ENCODE measurements at regions not wholly inside any gene's neighbourhood (a gene's known extent, or its start where the extent isn't known, plus 50 kb on each side); places are given as distances from the start of the nearest gene placed in this dataset.
"Not testable (repeated sequence)": the region's sequence is repeated elsewhere in the genome, so short reads cannot be mapped to it uniquely, and the experiment has no call there.

DNA sequence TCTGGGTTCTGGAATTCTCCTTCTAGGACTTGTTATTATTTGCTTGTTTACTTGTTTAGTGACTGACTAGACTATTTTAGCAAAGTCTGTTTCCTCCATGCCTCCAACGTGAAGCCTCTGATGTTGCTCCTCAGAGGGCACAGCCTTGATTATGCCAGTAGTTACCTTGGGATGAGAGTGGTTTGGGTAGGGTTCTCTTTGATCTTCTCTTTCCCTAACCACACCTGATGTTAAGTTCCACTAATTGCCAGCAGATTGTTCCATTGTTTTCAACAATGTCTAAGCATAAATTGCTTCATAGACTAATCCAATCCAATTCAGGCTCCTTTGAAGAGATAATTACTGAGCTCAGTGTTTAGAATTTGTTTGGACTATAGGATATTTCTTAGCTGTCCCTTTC is 352.7 kb upstream of the DIPK2B start:
- no peak overlapping the region for H3K27ac ChIP-seq (ENCODE audit: low read depth)
- no peaks in the 10 kb centered on the region for H3K36me3 ChIP-seq (ENCODE audit: insufficient read depth)
- WGBS: 74% methylated on average over 1 of the region's 1 CpG
- no peak for DNase-seq (ENCODE audit: extremely low spot score)
- H3K4me3 ChIP-seq (ENCODE audit: low read depth, low read length): no peak overlapping the region
- no peaks in the 10 kb centered on the region for H3K4me1 ChIP-seq (ENCODE audit: insufficient read depth)

DNA sequence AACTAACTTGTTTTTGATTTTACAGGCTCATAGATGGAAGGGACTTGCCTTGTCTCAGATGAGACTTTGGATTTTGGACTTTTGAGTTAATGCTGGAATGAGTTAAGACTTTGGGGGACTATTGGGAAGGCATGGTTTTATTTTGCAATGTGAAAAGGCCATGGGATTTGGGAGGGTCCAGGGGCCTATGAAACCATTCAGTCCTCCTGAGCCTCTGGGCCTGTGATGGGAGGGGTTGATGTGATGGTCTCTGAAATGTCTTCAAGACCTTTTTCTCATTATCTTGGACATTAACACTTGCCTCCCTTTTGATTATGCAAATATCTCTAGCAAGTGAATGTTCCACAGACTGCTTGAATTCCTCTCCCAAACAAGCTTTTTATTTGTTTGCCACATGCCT is 346.0 kb upstream of the DIPK2B start:
- not testable (repeated sequence) for H3K36me3 ChIP-seq (ENCODE audit: insufficient read depth); H3K4me3 ChIP-seq (ENCODE audit: low read depth, low read length); H3K27ac ChIP-seq (ENCODE audit: low read depth); H3K4me1 ChIP-seq (ENCODE audit: insufficient read depth); DNase-seq (ENCODE audit: extremely low spot score)

DNA sequence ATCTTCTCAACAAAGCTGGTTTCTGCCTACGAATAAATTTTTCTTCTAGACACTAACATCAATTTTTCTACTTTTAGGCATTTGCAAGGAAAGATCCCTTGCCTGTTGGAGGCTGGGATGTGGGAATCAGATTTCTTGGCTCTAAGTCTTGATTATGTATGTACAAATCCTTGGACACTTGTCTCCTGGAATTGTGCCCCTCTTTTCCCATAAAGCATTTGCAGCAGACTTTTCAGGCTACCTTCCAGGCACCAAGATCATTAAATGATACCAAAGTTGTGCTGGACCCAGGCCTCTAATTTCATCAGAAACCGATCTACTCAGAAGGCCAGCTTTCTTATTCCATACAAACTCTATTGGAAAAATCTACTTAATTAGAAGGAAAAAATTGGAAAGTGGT is 339.5 kb upstream of the DIPK2B start:
- WGBS: 32% methylated on average over 2 of the region's 2 CpGs
- no peak overlapping the region for H3K4me3 ChIP-seq (ENCODE audit: low read depth, low read length)
- no peaks in the 10 kb centered on the region for H3K36me3 ChIP-seq (ENCODE audit: insufficient read depth)
- H3K27ac ChIP-seq (ENCODE audit: low read depth): no peak overlapping the region
- H3K4me1 ChIP-seq (ENCODE audit: insufficient read depth): no peaks in the 10 kb centered on the region
- DNase-seq (ENCODE audit: extremely low spot score): peak; percentile 3

DNA sequence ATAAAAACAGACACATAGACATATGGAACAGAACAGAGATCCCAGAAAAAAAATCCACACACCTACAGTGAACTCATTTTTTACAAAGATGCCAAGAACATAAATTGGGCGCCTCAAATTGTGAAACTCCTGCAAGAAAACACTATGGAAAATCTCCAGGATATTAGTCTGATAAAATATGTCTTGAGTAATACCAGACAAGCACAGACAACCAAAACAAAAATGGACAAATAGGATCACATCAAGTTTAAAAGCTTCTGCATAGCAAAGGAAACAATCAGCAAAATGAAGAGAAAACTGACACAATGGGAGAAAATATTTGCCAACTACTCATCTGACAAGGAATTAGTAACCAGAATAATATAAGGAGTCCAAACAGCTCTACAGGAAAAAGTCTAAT is 337.3 kb upstream of the DIPK2B start:
- DNase-seq (ENCODE audit: extremely low spot score): no peak
- Histone ChIP-seq H3K27ac (ENCODE audit: low read depth) (no peak overlapping the region), H3K36me3 (ENCODE audit: insufficient read depth) (no peaks in the 10 kb centered on the region), H3K4me3 (ENCODE audit: low read depth, low read length) (no peak overlapping the region), H3K4me1 (ENCODE audit: insufficient read depth) (no peaks in the 10 kb centered on the region)
- WGBS: 92% methylated on average over 1 of the region's 1 CpG

DNA sequence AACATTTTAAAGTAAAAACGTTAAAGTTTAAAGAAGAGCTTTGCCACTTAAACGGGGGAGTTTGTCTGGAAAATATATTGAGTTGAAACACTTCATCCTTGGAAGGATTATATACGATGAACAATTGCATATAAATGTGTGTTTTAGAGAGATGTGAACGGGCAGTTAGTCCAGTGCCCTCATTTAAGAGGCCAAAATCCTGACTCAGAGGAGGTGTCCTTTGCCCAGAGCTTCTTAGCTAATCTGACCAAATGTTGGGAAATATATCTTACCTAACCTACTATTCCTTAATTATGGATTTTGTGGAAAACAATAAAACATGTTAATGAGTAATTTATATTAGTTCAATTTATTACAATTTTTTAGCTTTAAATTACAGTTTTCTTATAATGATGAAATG is 327.2 kb upstream of the DIPK2B start:
- DNase-seq (ENCODE audit: extremely low spot score): no peak
- WGBS: 82% methylated on average over 4 of the region's 4 CpGs
- Histone ChIP-seq H3K36me3 (ENCODE audit: insufficient read depth) (no peaks in the 10 kb centered on the region), H3K4me3 (ENCODE audit: low read depth, low read length) (no peak overlapping the region), H3K4me1 (ENCODE audit: insufficient read depth) (no peaks in the 10 kb centered on the region), H3K27ac (ENCODE audit: low read depth) (no peak overlapping the region)

DNA sequence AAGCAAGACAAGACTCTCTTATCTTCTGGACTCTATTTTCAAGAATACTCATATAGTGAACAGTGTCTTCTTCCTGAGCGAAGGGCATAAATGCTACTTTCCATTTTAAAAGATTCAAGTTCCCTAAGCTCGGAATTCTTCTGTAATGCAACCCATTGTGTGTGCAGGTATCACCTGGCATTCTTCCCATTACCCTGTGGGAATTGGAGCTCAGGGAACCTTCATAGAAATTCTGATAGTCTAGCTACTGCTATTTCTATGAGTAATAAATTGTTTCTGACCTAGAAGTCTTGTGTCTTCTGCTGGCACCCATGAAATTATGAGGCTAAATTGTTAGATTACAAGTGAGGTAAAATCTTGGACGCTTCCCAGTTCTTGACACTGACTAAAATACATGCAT is 324.1 kb upstream of the DIPK2B start:
- no peak for DNase-seq (ENCODE audit: extremely low spot score)
- Histone ChIP-seq H3K4me3 (ENCODE audit: low read depth, low read length) (no peak overlapping the region), H3K27ac (ENCODE audit: low read depth) (no peak overlapping the region), H3K4me1 (ENCODE audit: insufficient read depth) (no peaks in the 10 kb centered on the region), H3K36me3 (ENCODE audit: insufficient read depth) (no peaks in the 10 kb centered on the region)
- 93% methylated on average over 3 of the region's 3 CpGs for WGBS

DNA sequence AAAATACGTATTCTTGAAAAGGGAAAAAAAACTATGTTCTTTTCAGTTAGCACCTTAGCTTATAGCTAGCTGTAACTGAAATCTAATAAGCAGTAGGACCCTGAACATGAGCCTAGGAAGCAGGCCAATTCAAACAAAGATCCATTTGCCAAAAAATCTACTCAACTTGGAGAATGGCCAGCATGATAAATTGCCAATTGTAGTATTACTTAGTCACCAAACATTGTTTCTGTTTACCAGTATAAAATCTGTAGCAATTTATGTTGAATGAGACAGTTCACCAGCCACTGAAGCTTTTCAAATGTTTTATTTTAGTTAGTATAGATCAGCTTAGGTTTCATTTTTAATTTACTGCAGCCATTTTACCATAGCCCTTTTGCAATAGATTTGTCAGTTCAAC is 323.6 kb upstream of the DIPK2B start:
- WGBS: 93% methylated on average over 1 of the region's 1 CpG
- Histone ChIP-seq H3K27ac (ENCODE audit: low read depth) (no peak overlapping the region), H3K4me1 (ENCODE audit: insufficient read depth) (no peaks in the 10 kb centered on the region), H3K36me3 (ENCODE audit: insufficient read depth) (no peaks in the 10 kb centered on the region), H3K4me3 (ENCODE audit: low read depth, low read length) (no peak overlapping the region)
- no peak for DNase-seq (ENCODE audit: extremely low spot score)

DNA sequence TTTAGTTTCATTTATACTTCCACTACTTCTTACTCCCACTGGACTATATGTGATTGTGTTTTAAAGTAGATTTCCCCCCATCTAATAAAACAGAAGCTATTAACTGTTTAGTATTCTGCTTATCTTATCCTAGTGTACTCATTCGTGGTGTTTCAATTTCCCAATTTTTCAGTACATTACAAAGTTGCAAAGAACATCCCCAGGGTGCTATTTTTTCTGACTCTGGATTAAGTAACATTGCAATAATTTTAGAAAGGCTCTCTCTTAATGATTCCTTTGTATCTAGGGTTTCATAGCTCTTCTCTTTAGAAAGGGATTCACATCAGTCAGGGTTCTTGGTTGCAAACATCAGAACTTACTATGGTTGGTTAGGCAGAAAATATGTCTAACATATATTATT is 317.9 kb upstream of the DIPK2B start:
- 37% methylated on average over 1 of the region's 1 CpG for WGBS
- no peak overlapping the region for H3K27ac ChIP-seq (ENCODE audit: low read depth)
- H3K4me3 ChIP-seq (ENCODE audit: low read depth, low read length): no peak overlapping the region
- H3K36me3 ChIP-seq (ENCODE audit: insufficient read depth): no peaks in the 10 kb centered on the region
- DNase-seq (ENCODE audit: extremely low spot score): no peak
- H3K4me1 ChIP-seq (ENCODE audit: insufficient read depth): no peaks in the 10 kb centered on the region

DNA sequence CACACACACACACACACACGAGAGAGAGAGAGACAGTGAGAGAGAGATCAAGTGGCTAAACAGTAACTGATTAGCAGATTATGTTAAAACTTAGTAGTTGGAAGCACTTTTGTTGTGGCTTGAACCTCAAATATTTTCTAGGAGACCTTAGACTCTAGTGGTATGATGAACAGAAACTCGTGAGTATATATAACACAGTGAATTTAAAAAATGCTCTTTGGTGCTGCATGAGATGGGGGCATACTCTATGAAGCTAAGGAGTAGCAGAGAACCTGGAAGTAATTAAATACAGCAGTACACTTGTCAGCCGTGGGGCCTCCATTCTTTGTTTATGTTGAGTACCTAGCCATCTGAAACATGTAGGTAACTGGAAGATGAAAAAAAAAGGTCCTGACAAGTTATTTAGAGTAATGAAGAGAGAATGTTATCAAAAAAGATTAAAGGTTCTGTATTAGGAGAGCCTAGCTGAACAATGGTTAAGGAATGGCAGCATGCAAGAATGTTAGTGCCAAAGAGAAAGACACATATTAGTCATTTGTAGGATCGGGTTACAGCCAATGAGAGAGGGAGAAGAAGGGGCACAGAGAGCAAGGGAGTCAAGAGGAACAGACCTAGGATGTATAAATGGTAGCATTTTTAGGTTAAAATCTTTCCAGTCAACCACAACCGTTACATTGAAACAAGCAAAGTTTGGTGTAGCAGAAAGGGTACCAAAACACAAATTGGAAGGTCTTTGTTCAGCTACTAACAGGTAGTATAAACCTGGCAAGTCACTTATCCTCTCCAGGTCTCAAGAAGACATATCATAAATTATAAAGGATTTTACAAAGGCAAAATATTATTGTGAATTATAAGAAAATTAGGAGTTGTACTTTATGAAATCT is 316.7 kb upstream of the DIPK2B start:
- Histone ChIP-seq H3K4me1 (ENCODE audit: insufficient read depth) (no peaks in the 10 kb centered on the region), H3K4me3 (ENCODE audit: low read depth, low read length) (no peak overlapping the region), H3K36me3 (ENCODE audit: insufficient read depth) (no peaks in the 10 kb centered on the region), H3K27ac (ENCODE audit: low read depth) (no peak overlapping the region)
- WGBS: 50% methylated on average over 5 of the region's 5 CpGs
- DNase-seq (ENCODE audit: extremely low spot score): no peak

DNA sequence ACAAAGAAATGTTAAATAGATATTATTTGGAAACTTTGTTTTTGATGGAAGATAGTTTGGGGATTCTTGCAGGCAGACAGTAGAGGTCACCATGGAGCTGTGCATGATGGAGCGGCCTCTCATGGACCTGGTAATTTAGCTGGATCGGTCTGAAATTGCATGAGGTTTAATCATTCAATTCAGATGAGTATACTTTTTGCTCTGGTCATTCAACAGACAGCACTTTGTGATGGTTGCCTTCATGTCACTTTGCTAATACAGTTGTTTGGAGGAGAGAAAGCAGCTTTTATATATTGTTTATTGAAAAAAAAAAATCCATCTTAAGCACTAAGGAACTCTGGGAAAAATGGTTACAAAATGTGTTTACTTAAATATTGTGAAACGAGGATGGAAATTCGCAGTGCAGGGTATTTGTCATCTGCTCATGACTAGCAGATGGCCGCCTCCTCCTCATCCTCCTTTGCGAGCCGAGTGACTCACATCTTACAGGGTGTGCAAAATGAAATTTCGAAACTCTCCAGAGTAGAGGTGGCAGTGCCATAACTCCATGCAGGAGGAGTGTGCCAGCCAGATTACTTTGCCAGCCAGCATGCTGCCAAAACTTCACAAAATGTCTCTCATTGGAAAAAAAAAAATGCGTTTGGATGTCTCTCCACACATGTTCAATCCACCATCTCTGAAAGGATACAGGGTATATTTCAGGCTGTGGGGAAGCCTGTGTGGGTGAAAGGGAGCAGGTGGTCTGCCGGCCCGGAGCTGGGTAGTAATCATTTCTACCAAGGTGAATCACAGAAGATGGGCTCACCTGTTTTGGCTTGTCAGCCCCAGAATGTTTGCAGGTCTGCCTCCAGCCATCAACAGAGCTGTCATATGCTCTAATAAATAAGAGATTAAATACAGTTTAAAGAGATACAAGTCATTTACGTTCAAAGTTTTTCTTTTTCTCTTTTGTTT is 314.9 kb upstream of the DIPK2B start:
- no peaks in the 10 kb centered on the region for H3K36me3 ChIP-seq (ENCODE audit: insufficient read depth)
- no peak for DNase-seq (ENCODE audit: extremely low spot score)
- no peak overlapping the region for H3K27ac ChIP-seq (ENCODE audit: low read depth)
- WGBS: 26% methylated on average over 12 of the region's 12 CpGs
- no peak overlapping the region for H3K4me3 ChIP-seq (ENCODE audit: low read depth, low read length)
- H3K4me1 ChIP-seq (ENCODE audit: insufficient read depth): no peaks in the 10 kb centered on the region

DNA sequence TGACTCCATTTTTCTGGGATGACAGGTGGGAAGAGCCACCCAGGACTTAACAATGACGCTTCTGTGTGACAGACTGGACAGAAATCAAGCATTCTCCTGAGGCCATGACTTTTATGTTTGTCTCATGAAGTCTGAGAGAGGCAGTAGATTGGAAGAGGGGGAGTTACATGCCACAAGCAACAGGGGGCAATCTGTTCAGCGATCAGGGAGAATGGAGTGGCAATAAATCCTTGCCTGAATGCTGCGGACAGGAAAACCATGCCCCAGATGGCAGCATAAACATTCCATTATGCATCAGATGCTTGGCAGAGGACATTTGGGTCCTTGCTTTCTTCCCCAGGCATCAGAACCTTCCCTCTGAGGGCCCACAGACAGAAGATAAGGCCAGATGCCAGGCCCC is 312.4 kb upstream of the DIPK2B start:
- no peak for DNase-seq (ENCODE audit: extremely low spot score)
- no peak overlapping the region for H3K4me3 ChIP-seq (ENCODE audit: low read depth, low read length)
- H3K36me3 ChIP-seq (ENCODE audit: insufficient read depth): no peaks in the 10 kb centered on the region
- 61% methylated on average over 3 of the region's 3 CpGs for WGBS
- no peaks in the 10 kb centered on the region for H3K4me1 ChIP-seq (ENCODE audit: insufficient read depth)
- no peak overlapping the region for H3K27ac ChIP-seq (ENCODE audit: low read depth)

DNA sequence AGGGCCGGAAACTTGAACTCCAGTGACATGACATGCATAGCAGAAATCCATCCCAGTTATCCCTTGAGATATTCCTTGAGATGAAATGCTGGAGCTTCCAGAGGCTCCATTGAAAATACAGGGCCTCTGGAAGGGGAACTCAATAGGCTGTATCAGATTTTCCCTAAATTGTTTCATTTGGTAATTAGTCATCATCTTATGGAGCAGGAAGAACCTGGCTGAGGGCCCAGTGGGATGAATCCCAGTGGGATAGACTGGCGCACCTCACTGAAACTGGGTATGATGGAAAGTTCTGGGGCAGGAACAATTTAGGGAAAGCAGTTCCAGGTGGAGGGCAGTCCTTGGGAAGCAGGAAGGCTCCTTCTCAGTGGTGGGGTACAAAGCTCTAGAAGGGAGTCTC is 307.8 kb upstream of the DIPK2B start:
- 75% methylated on average over 2 of the region's 2 CpGs for WGBS
- Histone ChIP-seq H3K36me3 (ENCODE audit: insufficient read depth) (no peaks in the 10 kb centered on the region), H3K4me1 (ENCODE audit: insufficient read depth) (no peaks in the 10 kb centered on the region), H3K4me3 (ENCODE audit: low read depth, low read length) (no peak overlapping the region), H3K27ac (ENCODE audit: low read depth) (no peak overlapping the region)
- no peak for DNase-seq (ENCODE audit: extremely low spot score)

DNA sequence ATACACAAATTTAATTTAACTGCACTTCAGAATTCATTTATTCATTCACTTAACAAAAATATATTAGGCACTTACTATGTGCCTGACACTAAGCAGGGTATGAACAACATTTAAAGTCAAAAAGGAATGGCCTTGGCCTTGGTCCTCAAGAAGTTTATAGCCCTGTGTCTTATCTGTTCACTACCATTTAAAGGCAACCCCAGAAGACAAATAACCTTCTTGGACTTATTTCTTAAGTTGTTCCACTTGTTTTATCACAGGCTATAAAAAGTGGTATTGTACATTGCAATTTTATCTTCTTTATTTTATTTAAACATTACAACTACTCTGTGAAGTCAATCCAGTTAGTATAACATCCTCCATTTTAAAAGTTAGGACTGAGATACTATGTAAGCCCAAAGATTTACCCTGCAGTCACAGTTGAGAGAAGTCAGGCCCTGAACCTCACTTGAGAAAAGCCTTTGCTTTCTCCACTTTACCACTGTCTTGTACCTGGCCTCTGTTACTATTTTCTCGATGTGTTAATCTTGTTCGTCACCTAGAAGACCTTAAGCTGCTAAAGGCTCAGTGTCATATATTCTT is 305.6 kb upstream of the DIPK2B start:
- H3K36me3 ChIP-seq (ENCODE audit: insufficient read depth): no peaks in the 10 kb centered on the region
- 39% methylated on average over 2 of the region's 2 CpGs for WGBS
- DNase-seq (ENCODE audit: extremely low spot score): no peak
- H3K27ac ChIP-seq (ENCODE audit: low read depth): no peak overlapping the region
- no peak overlapping the region for H3K4me3 ChIP-seq (ENCODE audit: low read depth, low read length)
- H3K4me1 ChIP-seq (ENCODE audit: insufficient read depth): no peaks in the 10 kb centered on the region

DNA sequence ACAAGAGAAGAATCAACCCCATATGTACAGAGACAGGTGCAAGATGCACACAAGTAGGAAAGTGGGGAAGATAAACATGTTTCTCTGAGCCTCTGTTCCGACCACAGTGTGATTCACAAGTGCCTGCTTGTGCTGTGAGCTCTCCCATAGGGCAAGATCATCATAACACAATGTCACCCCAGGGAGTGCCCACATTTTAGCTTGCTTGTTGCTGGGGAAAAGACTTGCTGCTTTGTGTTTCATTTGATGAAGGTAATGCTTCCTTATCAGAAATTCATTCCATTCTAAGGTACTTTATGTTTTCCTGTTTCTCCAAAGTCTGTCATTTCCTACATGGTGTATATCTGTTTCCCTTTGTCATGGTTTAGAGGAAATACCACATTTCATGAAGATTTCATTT is 304.5 kb upstream of the DIPK2B start:
- no peaks in the 10 kb centered on the region for H3K36me3 ChIP-seq (ENCODE audit: insufficient read depth)
- WGBS: 46% methylated on average over 1 of the region's 1 CpG
- no peaks in the 10 kb centered on the region for H3K4me1 ChIP-seq (ENCODE audit: insufficient read depth)
- H3K4me3 ChIP-seq (ENCODE audit: low read depth, low read length): no peak overlapping the region
- no peak for DNase-seq (ENCODE audit: extremely low spot score)
- H3K27ac ChIP-seq (ENCODE audit: low read depth): no peak overlapping the region
